IPS-NIHi7 (cell line): ENCODE measurements at regions not wholly inside any gene's neighbourhood (a gene's known extent, or its start where the extent isn't known, plus 50 kb on each side); places are given as distances from the start of the nearest gene placed in this dataset.

ENCODE experiments used
- DNase-seq: peaks from one replicate; pipeline ENCODE4 v3.0.0; 2012; ENCODE audit warnings: mixed read lengths; ENCODE audit errors: extremely low spot score

DNA sequence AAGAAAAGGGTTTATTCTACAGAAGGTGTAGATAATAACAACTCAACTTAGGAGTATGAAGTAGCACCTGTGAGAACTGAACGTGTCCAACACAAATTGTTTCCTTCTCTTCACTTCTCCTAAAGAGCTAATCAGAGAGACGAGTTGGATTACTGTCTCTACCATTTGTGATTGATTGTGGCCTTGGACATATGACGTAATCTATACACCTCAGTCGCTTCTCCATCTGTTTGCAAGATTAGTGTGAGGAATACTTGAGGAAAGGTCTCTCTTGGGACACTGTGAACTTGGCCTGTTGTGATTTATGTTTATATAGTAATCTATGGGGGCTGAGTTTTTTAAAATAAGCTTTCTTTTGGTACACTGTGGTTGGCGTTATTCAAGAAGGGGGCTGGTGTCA lies 182.0 kb downstream of the ZNF330 start:
- no peak for DNase-seq

- DNase-seq: no peak
Measured at GRCh38 chr4:141403782-141404181, 183.1 kb downstream of the ZNF330 start.

GRCh38 chr4:141406237-141406636 lies 185.5 kb downstream of the ZNF330 start:
- DNase-seq: no peak

DNA sequence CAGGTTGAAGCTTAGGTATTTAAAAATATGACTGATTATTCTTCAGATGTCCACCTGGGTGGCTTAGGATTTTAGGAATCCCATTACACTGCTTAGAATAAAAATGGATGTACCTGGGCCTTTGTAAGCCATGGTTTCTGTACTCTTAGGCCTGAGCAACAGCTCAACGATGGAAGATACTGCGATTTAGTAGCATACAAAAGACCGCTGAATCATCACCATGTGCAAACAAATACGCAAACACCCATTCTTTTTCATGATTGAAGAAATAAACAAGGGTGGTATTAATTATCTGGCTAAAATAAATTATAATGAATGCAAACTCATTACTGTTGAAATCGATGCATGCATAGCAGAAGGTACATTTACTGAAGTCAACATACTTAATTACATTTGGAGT lies 188.9 kb downstream of the ZNF330 start:
- no peak for DNase-seq

- DNase-seq: no peak
Measured at GRCh38 chr4:141410839-141411238, 190.1 kb downstream of the ZNF330 start.

DNA sequence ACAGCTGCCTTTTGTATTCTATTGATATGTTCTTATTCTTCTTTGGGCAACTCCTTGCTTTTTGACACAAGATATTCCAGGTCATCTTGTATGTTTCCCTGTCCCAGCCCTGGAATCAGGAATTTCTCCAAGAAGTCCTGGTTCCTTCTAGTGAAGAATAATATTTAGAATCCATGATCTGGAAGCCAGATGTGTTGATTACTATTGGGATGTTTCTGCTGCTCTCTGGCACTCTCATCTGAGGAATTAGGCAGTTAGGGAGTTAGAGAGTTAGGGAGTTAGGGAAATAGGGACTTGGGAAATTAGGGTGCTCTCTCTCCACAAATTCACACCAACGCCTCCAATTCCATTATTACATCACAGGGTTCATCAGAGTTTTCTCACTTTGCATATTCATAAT lies 191.2 kb downstream of the ZNF330 start:
- DNase-seq: no peak

DNA sequence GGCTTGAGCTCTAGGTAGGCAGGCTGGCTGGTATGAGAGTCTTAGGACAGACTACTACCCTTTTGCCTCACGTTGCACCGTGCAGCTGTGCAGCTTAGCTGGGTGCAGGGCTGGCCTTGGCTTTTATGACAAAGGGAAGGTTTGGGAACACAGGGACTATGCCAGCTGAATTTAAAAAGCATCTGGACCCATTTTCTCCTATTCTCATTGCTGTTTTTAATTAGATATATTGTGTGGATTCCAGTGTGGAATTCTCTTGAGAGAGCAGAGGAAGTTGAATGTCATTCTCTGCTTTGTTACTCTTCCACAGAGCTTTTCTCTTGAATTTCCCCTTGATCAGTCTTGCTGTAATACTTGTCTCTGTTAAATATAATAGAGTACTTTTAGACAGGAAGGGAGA lies 192.7 kb downstream of the ZNF330 start:
- no peak for DNase-seq

DNA sequence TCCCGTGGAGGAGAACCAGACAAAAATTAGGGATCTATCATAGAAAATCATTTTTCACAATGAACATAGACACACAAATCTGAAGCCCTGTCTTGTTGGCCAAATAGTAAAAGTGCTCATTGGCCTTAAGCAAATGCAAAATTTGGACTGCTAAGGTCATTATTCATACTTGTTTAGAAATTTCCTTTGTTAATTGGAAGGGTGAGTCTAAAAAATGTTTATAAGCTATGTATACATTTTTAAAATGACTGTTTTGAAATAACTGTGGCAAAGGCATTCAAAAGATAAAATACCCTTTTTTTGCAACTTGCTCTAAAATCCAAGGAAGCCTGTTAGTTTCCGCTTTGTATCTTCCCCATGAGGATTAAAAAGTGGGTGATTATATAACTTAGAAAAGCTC lies 195.0 kb downstream of the ZNF330 start:
- no peak for DNase-seq

DNA sequence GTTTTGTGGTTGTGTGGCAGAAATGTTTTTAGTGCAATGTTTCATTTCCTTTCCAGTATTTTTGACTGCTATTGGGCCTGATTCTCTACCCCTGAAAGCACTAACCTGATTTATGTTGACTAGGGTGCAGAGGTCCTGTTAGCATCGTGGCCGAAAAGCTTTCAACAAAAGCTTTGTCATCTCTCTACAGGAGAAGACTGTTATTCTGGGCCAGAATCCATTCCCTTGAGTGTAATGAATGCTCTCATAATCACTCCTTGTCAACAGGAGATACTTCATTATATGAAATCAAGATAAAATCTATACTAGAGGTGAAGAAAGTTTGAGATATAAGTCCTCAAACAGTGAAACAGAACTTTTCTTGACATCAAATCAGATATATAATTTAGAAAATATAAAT lies 195.5 kb downstream of the ZNF330 start:
- no peak for DNase-seq

DNA sequence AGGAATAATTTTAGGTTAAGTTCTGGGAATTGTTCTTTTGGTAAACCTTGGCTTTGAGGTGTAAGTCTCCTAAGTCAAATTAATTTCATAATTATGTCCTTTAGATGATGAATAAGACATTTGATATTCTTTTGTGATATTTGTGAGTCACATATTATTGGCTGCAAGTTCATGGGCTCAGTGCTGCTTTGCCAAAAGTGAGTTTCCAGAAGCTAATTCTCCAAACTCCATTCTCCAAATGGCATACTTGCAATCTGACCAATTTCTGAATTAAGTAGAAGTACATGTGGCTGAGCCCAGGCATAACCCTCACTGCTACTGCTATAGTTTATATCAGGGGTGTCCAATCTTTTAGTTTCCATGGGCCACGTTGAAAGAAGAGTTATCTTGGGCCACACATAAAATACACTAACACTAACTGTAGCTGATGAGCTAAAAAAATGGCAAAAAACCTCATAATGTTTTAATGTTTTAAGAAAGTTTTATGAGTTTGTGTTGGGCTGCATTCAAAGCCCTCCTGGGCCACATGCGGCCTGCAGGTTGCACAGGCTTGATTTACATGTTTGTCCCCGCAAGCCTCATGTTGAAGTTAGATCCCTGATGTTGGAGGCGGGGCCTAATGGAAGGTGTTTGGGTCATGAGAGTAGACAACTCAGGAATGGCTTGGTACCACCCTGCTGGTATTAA lies 196.1 kb downstream of the ZNF330 start:
- no peak for DNase-seq

DNA sequence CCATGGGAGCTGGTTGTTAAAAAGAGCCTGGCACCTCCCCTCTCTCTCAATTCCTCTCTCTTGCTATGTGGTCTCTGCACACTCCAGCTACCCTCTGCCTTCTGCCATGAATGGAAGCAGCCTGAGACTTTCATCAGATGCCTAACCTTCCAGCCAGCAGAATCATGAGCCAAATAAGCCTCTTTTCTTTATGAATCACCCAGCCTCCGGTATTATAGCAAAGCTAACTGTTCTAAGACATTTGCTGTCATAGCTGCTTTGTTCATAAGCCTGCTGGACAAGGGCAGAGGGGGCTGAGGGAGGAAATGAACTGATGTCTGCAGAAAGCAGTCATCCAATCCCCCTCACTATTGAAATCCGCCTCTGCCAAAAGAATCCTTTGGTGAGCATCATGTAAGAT lies 196.7 kb downstream of the ZNF330 start:
- DNase-seq: no peak

DNA sequence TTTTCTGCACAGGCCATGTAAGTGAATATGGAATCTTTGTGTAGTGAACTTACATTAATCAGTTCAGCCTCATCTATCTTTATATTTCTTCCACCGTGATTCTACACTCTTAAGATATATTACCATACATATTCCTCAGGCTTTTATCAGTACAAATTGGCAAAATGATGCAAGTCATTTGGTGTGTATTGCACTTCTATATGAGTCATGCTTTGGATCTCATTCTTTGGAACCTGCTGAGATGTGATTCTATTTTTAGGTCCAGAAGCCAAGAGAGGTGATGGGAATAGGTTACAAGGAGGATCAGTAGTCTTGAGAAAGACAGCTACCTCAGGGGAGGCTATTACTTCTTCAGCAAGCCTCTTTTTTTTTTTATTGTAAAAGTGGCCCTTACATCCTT lies 204.4 kb downstream of the ZNF330 start:
- no peak for DNase-seq

GRCh38 chr4:141427726-141428296 lies 207.1 kb downstream of the ZNF330 start:
- no peak for DNase-seq

DNA sequence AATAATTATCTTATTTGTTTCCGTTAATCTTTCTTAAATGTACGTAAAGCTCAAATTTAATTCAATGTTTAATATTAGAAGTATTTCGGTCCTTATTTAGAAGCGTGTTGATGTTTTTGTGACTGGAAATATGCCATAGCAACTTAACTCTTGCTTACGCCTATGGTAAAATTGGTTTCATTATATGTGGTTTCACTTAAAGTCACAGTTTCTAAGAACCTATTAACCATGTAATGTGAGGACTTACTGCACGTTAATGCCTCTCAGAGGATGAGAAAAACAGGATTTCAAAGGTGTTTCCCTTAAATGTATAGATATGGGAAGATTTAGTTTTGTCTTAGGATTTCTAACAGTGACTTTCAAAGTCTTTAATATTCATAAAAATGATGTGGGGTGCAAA lies 206.4 kb upstream of the IL15 start:
- no peak for DNase-seq

- DNase-seq: no peak
Measured at GRCh38 chr4:141430686-141431085, 205.7 kb upstream of the IL15 start.

DNA sequence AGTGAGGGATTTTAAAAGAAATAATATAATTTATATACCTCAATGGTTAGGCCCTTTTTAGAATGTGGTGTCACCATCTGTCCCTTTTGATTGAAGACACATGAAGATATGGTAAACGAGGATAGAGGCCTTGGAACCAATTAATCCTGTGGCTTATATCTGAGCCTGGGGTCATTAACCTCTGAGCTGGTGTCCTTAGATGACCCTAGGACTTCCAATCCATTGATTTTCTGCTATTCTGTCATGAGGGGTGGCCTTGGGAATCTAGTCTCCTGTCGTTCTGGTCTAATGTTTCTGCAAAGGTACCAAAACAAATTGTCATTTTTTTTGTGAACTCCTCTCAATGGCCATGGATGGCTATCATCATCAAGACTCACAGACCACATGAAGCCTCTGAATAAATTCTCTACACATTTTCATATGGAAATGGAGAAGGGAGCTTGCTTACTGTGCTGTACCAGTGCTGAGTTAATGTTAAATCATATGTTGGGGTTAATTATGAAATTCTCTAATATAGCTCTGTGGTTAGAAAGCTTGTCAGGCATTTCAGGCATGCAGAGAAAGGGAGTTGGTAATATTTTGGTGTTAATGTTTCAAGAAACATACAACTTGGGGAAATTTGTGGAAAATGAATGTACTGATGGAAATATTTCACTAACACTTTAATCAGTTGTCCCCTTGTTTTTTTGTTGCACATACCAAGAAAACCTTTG lies 204.2 kb upstream of the IL15 start:
- DNase-seq: no peak

DNA sequence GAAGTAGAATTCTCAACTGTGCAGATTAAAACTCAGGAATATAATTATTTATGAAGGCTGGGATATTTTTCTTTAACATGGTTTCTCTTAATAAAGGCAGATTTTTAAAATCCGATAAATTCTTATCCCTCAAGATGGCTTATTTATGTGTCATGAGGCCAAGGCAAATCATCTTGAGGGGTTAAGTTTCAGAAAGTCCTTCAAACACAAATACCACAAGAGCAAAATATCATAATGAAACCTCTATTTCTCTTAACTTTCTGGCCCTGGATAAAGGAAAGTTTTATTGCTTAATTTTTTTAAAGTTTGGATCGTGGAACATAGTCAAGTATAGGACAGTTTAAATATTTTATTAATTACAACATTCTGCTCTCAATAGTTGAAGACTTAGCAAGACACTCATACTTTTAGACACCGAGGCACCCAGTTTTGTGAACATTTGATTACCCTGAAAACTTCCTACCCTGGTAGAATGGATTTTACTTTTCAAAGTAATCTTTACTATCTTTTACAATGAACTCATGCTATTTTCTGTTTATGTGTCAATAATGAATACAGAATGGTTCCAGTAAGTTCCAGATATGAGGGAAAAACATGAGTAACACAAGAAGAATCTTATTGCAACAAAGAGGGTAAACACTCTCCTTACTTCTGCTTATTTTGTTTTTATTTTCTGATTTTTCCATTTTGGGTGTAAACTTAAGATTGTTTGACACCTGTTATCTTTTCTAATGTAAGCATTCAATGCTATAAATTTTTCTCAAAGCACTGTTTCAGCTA lies 200.7 kb upstream of the IL15 start:
- no peak for DNase-seq

GRCh38 chr4:141439223-141439622 lies 197.2 kb upstream of the IL15 start:
- DNase-seq: no peak

DNA sequence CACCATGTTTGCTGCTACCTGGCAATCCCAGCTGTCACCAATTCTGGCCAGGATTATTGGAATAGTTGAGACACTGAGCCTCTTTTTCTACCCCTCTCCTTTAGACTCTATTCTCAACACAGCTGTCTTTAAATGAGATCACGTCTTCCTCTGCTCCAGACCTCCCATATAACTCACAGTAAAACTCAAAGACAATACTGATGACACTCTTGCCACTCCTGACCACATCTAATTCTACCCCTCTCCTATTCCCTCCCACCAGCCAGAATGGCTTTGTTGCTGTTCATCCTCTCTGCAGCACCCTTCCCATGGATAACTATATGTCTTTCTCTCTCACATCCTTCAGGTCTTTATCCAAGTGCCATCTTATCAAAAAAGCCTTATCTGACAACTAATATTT lies 188.6 kb upstream of the IL15 start:
- DNase-seq: no peak

GRCh38 chr4:141448490-141448889 lies 187.9 kb upstream of the IL15 start:
- DNase-seq: no peak

- no peak for DNase-seq
Measured at GRCh38 chr4:141449927-141450326, 186.5 kb upstream of the IL15 start.

- no peak for DNase-seq
Measured at GRCh38 chr4:141455651-141456050, 180.7 kb upstream of the IL15 start.

- DNase-seq: no peak
Measured at GRCh38 chr4:141457653-141458052, 178.7 kb upstream of the IL15 start.
